Ectodermal cell (in vitro differentiated cells): ENCODE measurements at regions not wholly inside any gene's neighbourhood (a gene's known extent, or its start where the extent isn't known, plus 50 kb on each side); places are given as distances from the start of the nearest gene placed in this dataset.
"Not testable (repeated sequence)": the region's sequence is repeated elsewhere in the genome, so short reads cannot be mapped to it uniquely, and the experiment has no call there.

ENCODE experiments used
- H3K27ac ChIP-seq: 2 replicates; pipeline ENCODE4 v1.7.0; 2013; ENCODE audit warnings: mild to moderate bottlenecking, low read depth, low read length; ENCODE audit not compliant: insufficient read depth, poor library complexity, severe bottlenecking
- H3K27me3 ChIP-seq: 2 replicates; pipeline ENCODE4 v1.7.0; 2013; ENCODE audit warnings: mild to moderate bottlenecking, low read length; ENCODE audit not compliant: insufficient read depth, control insufficient read depth, poor library complexity, severe bottlenecking
- H3K36me3 ChIP-seq: one replicate; pipeline ENCODE4 v1.7.0; 2013; ENCODE audit warnings: low read length; ENCODE audit not compliant: control insufficient read depth, insufficient read depth
- H3K4me1 ChIP-seq: one replicate; pipeline ENCODE4 v1.7.0; 2013; ENCODE audit warnings: low read length; ENCODE audit not compliant: control insufficient read depth, insufficient read depth
- H3K4me3 ChIP-seq: 2 replicates; pipeline ENCODE4 v1.7.0; 2013; ENCODE audit warnings: low read depth, low read length, control low read depth; ENCODE audit not compliant: insufficient read depth
- H3K9me3 ChIP-seq: 2 replicates; pipeline ENCODE4 v1.7.0; 2013; ENCODE audit warnings: mild to moderate bottlenecking, low read length, moderate library complexity; ENCODE audit not compliant: control insufficient read depth
- WGBS, 2 experiments: methylation state at CpG; one replicate each; pipeline ENCODE4 v1.1.7; 2013; ENCODE audit warnings: missing lambda C conversion rate in 2 of 2; 5-methylcytosine and 5-hydroxymethylcytosine counted together

- not testable (repeated sequence) for H3K27ac ChIP-seq, H3K36me3 ChIP-seq
- WGBS, 2 experiments: 88 to 93% methylated on average over 2 of the region's 2 CpGs
Measured at GRCh38 chr2:55124682-55125081, 74.4 kb upstream of the RTN4 start.

GRCh38 chr2:55123851-55124269, 73.6 kb upstream of the RTN4 start:
- Histone ChIP-seq H3K36me3 (no peaks in the 10 kb centered on the region), H3K4me1 (peaks cover 23% of the 10 kb centered on the region), H3K9me3 (no peaks in the 10 kb centered on the region), H3K27me3 (no peaks in the 10 kb centered on the region), H3K4me3 (no peak overlapping the region), H3K27ac (peak overlapping the region; percentile 64)
- 22 to 30% methylated on average over 2 of the region's 2 CpGs for WGBS, 2 experiments

More at GRCh38 chr2:55124682-55125081, 74.4 kb upstream of the RTN4 start:
- peaks cover 17% of the 10 kb centered on the region for H3K4me1 ChIP-seq
- H3K27me3 ChIP-seq, H3K4me3 ChIP-seq, H3K9me3 ChIP-seq: not testable (repeated sequence)

GRCh38 chr2:55120634-55121359, 70.5 kb upstream of the RTN4 start:
- H3K4me3 ChIP-seq: no peak overlapping the region
- no peaks in the 10 kb centered on the region for H3K9me3 ChIP-seq
- H3K36me3 ChIP-seq: no peaks in the 10 kb centered on the region
- peaks cover 23% of the 10 kb centered on the region for H3K4me1 ChIP-seq
- H3K27ac ChIP-seq: no peak overlapping the region
- WGBS, 2 experiments: 70 to 73% methylated on average over 8 of the region's 8 CpGs
- H3K27me3 ChIP-seq: no peaks in the 10 kb centered on the region

- Histone ChIP-seq H3K36me3 (no peaks in the 10 kb centered on the region), H3K4me3 (no peak overlapping the region), H3K4me1 (peaks cover 23% of the 10 kb centered on the region), H3K27me3 (no peaks in the 10 kb centered on the region), H3K9me3 (no peaks in the 10 kb centered on the region), H3K27ac (no peak overlapping the region)
- WGBS, 2 experiments: 85 to 90% methylated on average over 10 of the region's 10 CpGs
Measured at GRCh38 chr2:55119711-55120487, 69.6 kb upstream of the RTN4 start.

- H3K4me1 ChIP-seq: peaks cover 18% of the 10 kb centered on the region
- H3K9me3 ChIP-seq: no peaks in the 10 kb centered on the region
- H3K27me3 ChIP-seq: no peaks in the 10 kb centered on the region
- no peak overlapping the region for H3K27ac ChIP-seq
- 47 to 55% methylated on average over 3 of the region's 3 CpGs for WGBS, 2 experiments
- H3K36me3 ChIP-seq: no peaks in the 10 kb centered on the region
- no peak overlapping the region for H3K4me3 ChIP-seq
Measured at GRCh38 chr2:55118643-55119083, 68.4 kb upstream of the RTN4 start.

GRCh38 chr2:55116966-55117365, 66.7 kb upstream of the RTN4 start:
- Histone ChIP-seq H3K27me3 (no peaks in the 10 kb centered on the region), H3K9me3 (no peaks in the 10 kb centered on the region), H3K27ac (no peak overlapping the region), H3K4me1 (peaks cover 22% of the 10 kb centered on the region), H3K4me3 (no peak overlapping the region), H3K36me3 (no peaks in the 10 kb centered on the region)
- 88 to 89% methylated on average over 7 of the region's 7 CpGs for WGBS, 2 experiments

GRCh38 chr2:55116598-55116964, 66.3 kb upstream of the RTN4 start:
- Histone ChIP-seq H3K4me1 (peaks cover 26% of the 10 kb centered on the region), H3K9me3 (no peaks in the 10 kb centered on the region), H3K27ac (no peak overlapping the region), H3K27me3 (no peaks in the 10 kb centered on the region), H3K36me3 (no peaks in the 10 kb centered on the region), H3K4me3 (no peak overlapping the region)
- WGBS, 2 experiments: 82 to 100% methylated on average over 1 of the region's 1 CpG

GRCh38 chr2:55115761-55116597, 65.7 kb upstream of the RTN4 start:
- 65 to 81% methylated on average over 3 to 4 of the region's 4 CpGs for WGBS, 2 experiments
- Histone ChIP-seq H3K4me3 (no peak overlapping the region), H3K27ac (no peak overlapping the region), H3K36me3 (no peaks in the 10 kb centered on the region), H3K4me1 (peaks cover 28% of the 10 kb centered on the region), H3K27me3 (no peaks in the 10 kb centered on the region), H3K9me3 (no peaks in the 10 kb centered on the region)

GRCh38 chr2:55114597-55114996, 64.3 kb upstream of the RTN4 start:
- H3K27ac ChIP-seq: no peak overlapping the region
- H3K36me3 ChIP-seq: no peaks in the 10 kb centered on the region
- H3K4me3 ChIP-seq: no peak overlapping the region
- H3K9me3 ChIP-seq: no peaks in the 10 kb centered on the region
- no peaks in the 10 kb centered on the region for H3K27me3 ChIP-seq
- H3K4me1 ChIP-seq: peaks cover 17% of the 10 kb centered on the region
- 94% methylated on average over 5 of the region's 5 CpGs for WGBS, 2 experiments

GRCh38 chr2:55114082-55114481, 63.8 kb upstream of the RTN4 start:
- 94% methylated on average over 3 to 5 of the region's 5 CpGs for WGBS, 2 experiments
- Histone ChIP-seq H3K4me3 (no peak overlapping the region), H3K27ac (no peak overlapping the region), H3K4me1 (peaks cover 12% of the 10 kb centered on the region), H3K9me3 (no peaks in the 10 kb centered on the region), H3K27me3 (no peaks in the 10 kb centered on the region), H3K36me3 (no peaks in the 10 kb centered on the region)
